A549 (cell line): ENCODE measurements at regions not wholly inside any gene's neighbourhood (a gene's known extent, or its start where the extent isn't known, plus 50 kb on each side); places are given as distances from the start of the nearest gene placed in this dataset.
"Not testable (repeated sequence)": the region's sequence is repeated elsewhere in the genome, so short reads cannot be mapped to it uniquely, and the experiment has no call there.

ENCODE experiments used
- BHLHE40 ChIP-seq: IDR thresholded peaks from 2 replicates; pipeline ENCODE4 v1.6.1; 2012; ENCODE audit warnings: low read depth, low read length, inconsistent platforms
- CBX8 ChIP-seq: fragments of 200-600 bp; sonication (generic); IDR thresholded peaks from 2 replicates; pipeline ENCODE4 v1.6.1; 2016
- CHD2 ChIP-seq: fragments of 150-350 bp; IDR thresholded peaks from 2 replicates; pipeline ENCODE4 v1.6.1; 2014; ENCODE audit warnings: low read length; ENCODE audit not compliant: partially characterized antibody
- CTCF ChIP-seq: fragments of >200 bp; sonication (Bioruptor Twin); formaldehyde crosslinking; IDR thresholded peaks from 3 replicates; pipeline ENCODE4 v1.5.1; 2016
- EP300 ChIP-seq, 2 experiments: fragments of >200 bp; sonication (Bioruptor Twin); formaldehyde crosslinking; IDR thresholded peaks; 2 replicates in 1 of 2; 3 replicates in 1 of 2; pipeline ENCODE4 v1.6.1; 2016 to 2017
- HDAC2 ChIP-seq: fragments of 200-600 bp; sonication (generic); IDR thresholded peaks from 2 replicates; pipeline ENCODE4 v1.6.1; 2016
- JUN ChIP-seq, 2 experiments: fragments of >200 bp; sonication (Bioruptor Twin); formaldehyde crosslinking; IDR thresholded peaks; 2 replicates in 1 of 2; 3 replicates in 1 of 2; pipeline ENCODE4 v1.6.1; 2016 to 2017
- NR3C1 ChIP-seq: fragments of >200 bp; sonication (Bioruptor Twin); formaldehyde crosslinking; IDR thresholded peaks from 3 replicates; pipeline ENCODE4 v1.6.1; 2017
- POLR2A ChIP-seq: IDR thresholded peaks from 2 replicates; pipeline ENCODE4 v1.6.1; 2012; ENCODE audit warnings: mild to moderate bottlenecking, low read length
- RARB ChIP-seq: fragments of 250-450 bp; sonication (Bioruptor Pico); IDR thresholded peaks from 2 replicates; pipeline ENCODE4 v1.8.0; 2021; ENCODE audit warnings: mild to moderate bottlenecking, moderate library complexity
- USF2 ChIP-seq: fragments of 450-650 bp; IDR thresholded peaks from 2 replicates; pipeline ENCODE4 v1.6.1; 2014; ENCODE audit warnings: antibody characterized with exemption

GRCh38 chr1:159657477-159657876 is 56.9 kb downstream of the CRP start:
- not testable (repeated sequence) for TF ChIP-seq USF2; CHD2; EP300 (IDR thresholded peaks at IDR 0.05); CTCF; POLR2A; NR3C1; HDAC2; RARB; CBX8; BHLHE40; JUN (IDR thresholded peaks at IDR 0.05)
